ENCODE measurements at regions not wholly inside any gene's neighbourhood (a gene's known extent, or its start where the extent isn't known, plus 50 kb on each side); places are given as distances from the start of the nearest gene placed in this dataset.

DNA sequence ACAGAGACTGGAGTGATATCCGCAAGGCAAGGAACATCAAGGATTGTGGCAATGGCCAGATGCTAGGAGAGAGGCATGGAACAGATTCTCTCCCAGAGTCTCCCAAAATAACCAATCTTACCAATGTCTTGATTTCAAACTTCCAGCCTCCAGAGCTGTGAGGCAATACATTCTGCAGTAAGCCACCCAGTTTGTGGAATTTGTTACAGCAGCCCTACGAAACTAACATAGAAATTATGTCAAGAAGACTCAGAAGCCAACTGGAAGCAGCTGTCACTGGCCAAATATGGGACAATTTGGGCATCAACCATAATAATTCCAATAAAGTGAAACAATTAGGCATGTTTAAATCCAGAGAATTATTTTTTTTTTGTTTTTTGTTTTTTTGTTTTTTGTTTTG is 271.1 kb downstream of the NDUFS4 start:
- 86 to 93% (median 92%) methylated on average over 2 of the region's 2 CpGs for WGBS, 4 donors
- TF ChIP-seq, protein P1, sequence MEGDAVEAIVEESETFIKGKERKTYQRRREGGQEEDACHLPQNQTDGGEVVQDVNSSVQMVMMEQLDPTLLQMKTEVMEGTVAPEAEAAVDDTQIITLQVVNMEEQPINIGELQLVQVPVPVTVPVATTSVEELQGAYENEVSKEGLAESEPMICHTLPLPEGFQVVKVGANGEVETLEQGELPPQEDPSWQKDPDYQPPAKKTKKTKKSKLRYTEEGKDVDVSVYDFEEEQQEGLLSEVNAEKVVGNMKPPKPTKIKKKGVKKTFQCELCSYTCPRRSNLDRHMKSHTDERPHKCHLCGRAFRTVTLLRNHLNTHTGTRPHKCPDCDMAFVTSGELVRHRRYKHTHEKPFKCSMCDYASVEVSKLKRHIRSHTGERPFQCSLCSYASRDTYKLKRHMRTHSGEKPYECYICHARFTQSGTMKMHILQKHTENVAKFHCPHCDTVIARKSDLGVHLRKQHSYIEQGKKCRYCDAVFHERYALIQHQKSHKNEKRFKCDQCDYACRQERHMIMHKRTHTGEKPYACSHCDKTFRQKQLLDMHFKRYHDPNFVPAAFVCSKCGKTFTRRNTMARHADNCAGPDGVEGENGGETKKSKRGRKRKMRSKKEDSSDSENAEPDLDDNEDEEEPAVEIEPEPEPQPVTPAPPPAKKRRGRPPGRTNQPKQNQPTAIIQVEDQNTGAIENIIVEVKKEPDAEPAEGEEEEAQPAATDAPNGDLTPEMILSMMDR (IDR thresholded peaks at IDR 0.05), result no peak
- TF ChIP-seq POLR2A (IDR thresholded peaks at IDR 0.05), result no peak
- intact Hi-C loops (cut with DNase I), result no loop called here

More for the DNA sequence above, 271.1 kb downstream of the NDUFS4 start:
- H3K4me1 ChIP-seq (replicated peaks in 1 of 2), result no peaks in the 10 kb centered on the region
- H3K4me3 ChIP-seq, result no peak overlapping the region
- no peaks in the 10 kb centered on the region for H3K9me3 ChIP-seq (replicated peaks in 1 of 3)
- DNase-seq, result no peak
- H3K27me3 ChIP-seq, result no peaks in the 10 kb centered on the region
- no peak overlapping the region for H3K27ac ChIP-seq
- H3K36me3 ChIP-seq (replicated peaks in 1 of 2), result no peaks in the 10 kb centered on the region
